Prostate gland (tissue), 2 donors: ENCODE measurements at regions not wholly inside any gene's neighbourhood (a gene's known extent, or its start where the extent isn't known, plus 50 kb on each side); places are given as distances from the start of the nearest gene placed in this dataset.

Experiments
- DNase-seq: peaks from one replicate; pipeline ENCODE4 v3.0.0-alpha.2; 2019; ENCODE audit warnings: low spot score
- H3K27ac ChIP-seq, 2 donors: fragments of 200-600 bp; sonication (generic); 2 replicates each; pipeline ENCODE4 v1.5.1; 2017 to 2019
- H3K27me3 ChIP-seq: fragments of 200-600 bp; sonication (generic); replicated peaks from 2 replicates; pipeline ENCODE4 v1.5.1; 2019; ENCODE audit not compliant: insufficient read depth
- H3K36me3 ChIP-seq, 2 donors: fragments of 200-600 bp; sonication (generic); 1 replicate in 1 of 2; 2 replicates in 1 of 2; pipeline versions ENCODE4 v1.5.1 to v1.8.1; 2017 to 2019
- H3K4me1 ChIP-seq: fragments of 200-600 bp; sonication (generic); replicated peaks from 2 replicates; pipeline ENCODE4 v1.5.1; 2019
- H3K4me3 ChIP-seq, 2 donors: fragments of 200-600 bp; sonication (generic); 2 replicates each; pipeline ENCODE4 v1.5.1; 2017 to 2019
- H3K9me3 ChIP-seq: fragments of 200-600 bp; sonication (generic); 2 replicates; pipeline ENCODE4 v1.5.1; 2017
- CTCF ChIP-seq, 4 experiments: fragments of 200-600 bp in 2 of 4; fragments of 450-650 bp in 2 of 4; sonication (generic) in 2 of 4; IDR thresholded peaks; 1 replicate in 3 of 4; 2 replicates in 1 of 4; pipeline ENCODE4 v1.5.1; 2016 to 2019; ENCODE audit warnings: antibody characterized with exemption in 4 of 4, mild to moderate bottlenecking in 2 of 4, moderate library complexity in 2 of 4
- POLR2A ChIP-seq: fragments of 450-650 bp; IDR thresholded peaks from one replicate; pipeline ENCODE4 v1.6.1; 2016; ENCODE audit warnings: antibody characterized with exemption, mild to moderate bottlenecking
- POLR2AphosphoS5 ChIP-seq: sonication (generic); formaldehyde crosslinking; IDR thresholded peaks from one replicate; pipeline ENCODE4 v1.6.1; 2017; ENCODE audit warnings: antibody characterized with exemption
- WGBS: methylation state at CpG from one replicate; pipeline ENCODE4 v1.1.5; 2018; 5-methylcytosine and 5-hydroxymethylcytosine counted together
- intact Hi-C: fragments of 100-400 bp; cut with DNase I; formaldehyde crosslinking; loops from one replicate; pipeline ENCODE4 v1.14.2; 2022

- no peak overlapping the region for H3K4me3 ChIP-seq
- intact Hi-C loops, result no loop called here
- no peaks in the 10 kb centered on the region for H3K36me3 ChIP-seq
- H3K27me3 ChIP-seq, result no peaks in the 10 kb centered on the region
- no peaks in the 10 kb centered on the region for H3K9me3 ChIP-seq
- no peak for TF ChIP-seq POLR2AphosphoS5
- no peak for TF ChIP-seq POLR2A
- no peak for TF ChIP-seq CTCF (IDR thresholded peaks at IDR 0.05)
- WGBS, result 83% methylated on average over 2 of the region's 2 CpGs
- DNase-seq, result no peak
- no peaks in the 10 kb centered on the region for H3K4me1 ChIP-seq
- no peak overlapping the region for H3K27ac ChIP-seq
Observed at GRCh38 chrX:39073131-39073530, 271.9 kb downstream of the MID1IP1 start.

- Histone ChIP-seq H3K9me3 (no peaks in the 10 kb centered on the region), H3K27me3 (no peaks in the 10 kb centered on the region), H3K4me1 (no peaks in the 10 kb centered on the region), H3K27ac (no peak overlapping the region), H3K36me3 (no peaks in the 10 kb centered on the region), H3K4me3 (no peak overlapping the region)
- DNase-seq, result no peak
- intact Hi-C loops, result no loop called here
- TF ChIP-seq POLR2AphosphoS5 (no peak), CTCF (IDR thresholded peaks at IDR 0.05) (no peak), POLR2A (no peak)
- 57% methylated on average over 1 of the region's 1 CpG for WGBS
Observed at GRCh38 chrX:39096599-39096998, 295.3 kb downstream of the MID1IP1 start.

- DNase-seq, result no peak
- no peaks in the 10 kb centered on the region for H3K36me3 ChIP-seq
- intact Hi-C loops, result no loop called here
Observed at GRCh38 chrX:39104745-39105144, 303.5 kb downstream of the MID1IP1 start.

GRCh38 chrX:39112143-39112542 lies 310.9 kb downstream of the MID1IP1 start:
- Histone ChIP-seq H3K27me3 (no peaks in the 10 kb centered on the region), H3K4me1 (no peaks in the 10 kb centered on the region), H3K4me3 (no peak overlapping the region), H3K9me3 (no peaks in the 10 kb centered on the region), H3K36me3 (no peaks in the 10 kb centered on the region), H3K27ac (no peak overlapping the region)
- WGBS, result 95% methylated on average over 3 of the region's 3 CpGs
- no peak for TF ChIP-seq POLR2AphosphoS5
- no peak for TF ChIP-seq POLR2A
- no peak for TF ChIP-seq CTCF (IDR thresholded peaks at IDR 0.05)
- intact Hi-C loops, result no loop called here
- no peak for DNase-seq

More at GRCh38 chrX:39104745-39105144, 303.5 kb downstream of the MID1IP1 start:
- Histone ChIP-seq H3K4me3 (no peak overlapping the region), H3K27ac (no peak overlapping the region), H3K27me3 (no peaks in the 10 kb centered on the region), H3K4me1 (no peaks in the 10 kb centered on the region), H3K9me3 (no peaks in the 10 kb centered on the region)
- WGBS, result 94% methylated on average over 1 of the region's 1 CpG
- TF ChIP-seq POLR2AphosphoS5 (no peak), CTCF (IDR thresholded peaks at IDR 0.05) (no peak), POLR2A (no peak)

- Histone ChIP-seq H3K27ac (no peak overlapping the region), H3K4me3 (no peak overlapping the region), H3K9me3 (no peaks in the 10 kb centered on the region), H3K27me3 (no peaks in the 10 kb centered on the region), H3K4me1 (no peaks in the 10 kb centered on the region), H3K36me3 (no peaks in the 10 kb centered on the region)
- intact Hi-C loops, result no loop called here
- TF ChIP-seq POLR2AphosphoS5, result no peak
- TF ChIP-seq CTCF (IDR thresholded peaks at IDR 0.05), result no peak
- no peak for TF ChIP-seq POLR2A
- no peak for DNase-seq
Observed at GRCh38 chrX:39115166-39115565, 313.9 kb downstream of the MID1IP1 start.
